CD4-positive, alpha-beta T cell (primary cell): ENCODE measurements at regions not wholly inside any gene's neighbourhood (a gene's known extent, or its start where the extent isn't known, plus 50 kb on each side); places are given as distances from the start of the nearest gene placed in this dataset.

ENCODE experiments used
- ATAC-seq: fragments of 200-7000 bp; cut with Tn5 transposase; one replicate; pipeline ENCODE4 v1.10.0; 2022; ENCODE audit warnings: mild to moderate bottlenecking; ENCODE audit not compliant: poor library complexity
- CTCF ChIA-PET: fragments of 350-600 bp; sonication (Branson Sonifier 250); formaldehyde crosslinking; loops from one replicate; lab custom pipeline; 2021; ENCODE audit warnings: antibody characterized with exemption, inconsistent platforms; lab: Charles Lee
- POLR2A ChIA-PET: fragments of 350-600 bp; sonication (Branson Sonifier 250); formaldehyde crosslinking; loops from one replicate; lab custom pipeline; 2021; ENCODE audit warnings: antibody characterized with exemption, inconsistent platforms; lab: Charles Lee
- DNase-seq, 14 experiments: peaks; one replicate each; pipeline ENCODE4 v3.0.0-alpha.2; 2013 to 2020; ENCODE audit warnings: mixed read lengths in 2 of 14
- H3K27ac ChIP-seq, 2 donors: one replicate each; pipeline versions ENCODE4 v1.5.1 to v1.7.0; 2013; ENCODE audit warnings: low read length in 2 of 2, low read depth in 1 of 2, mild to moderate bottlenecking in 1 of 2
- H3K27me3 ChIP-seq, 2 experiments: 1 replicate in 1 of 2; 2 replicates in 1 of 2; pipeline versions ENCODE4 v1.6.1 to v1.7.0; 2013; ENCODE audit warnings: low read length in 2 of 2, control low read depth in 1 of 2, mild to moderate bottlenecking in 1 of 2, moderate library complexity in 1 of 2; ENCODE audit not compliant: insufficient read depth in 2 of 2, control insufficient read depth in 1 of 2
- H3K36me3 ChIP-seq: one replicate; pipeline ENCODE4 v1.6.1; 2013; ENCODE audit warnings: low read length, control low read depth; ENCODE audit not compliant: insufficient read depth
- H3K4me1 ChIP-seq: one replicate; pipeline ENCODE4 v1.6.1; 2013; ENCODE audit warnings: low read length, control low read depth; ENCODE audit not compliant: insufficient read depth
- H3K4me3 ChIP-seq: one replicate; pipeline ENCODE4 v1.5.1; 2013; ENCODE audit warnings: mild to moderate bottlenecking, low read length, moderate library complexity
- H3K9me3 ChIP-seq, 2 experiments: 1 replicate in 1 of 2; 2 replicates in 1 of 2; pipeline versions ENCODE4 v1.6.1 to v1.7.0; 2013; ENCODE audit warnings: low read length in 2 of 2, mild to moderate bottlenecking in 2 of 2, control low read depth in 1 of 2, moderate library complexity in 1 of 2; ENCODE audit not compliant: control insufficient read depth in 1 of 2, insufficient read depth in 1 of 2
- H3K27ac Mint-ChIP-seq: one replicate; pipeline ENCODE4 v1.8.0; 2020; ENCODE audit warnings: mixed read lengths
- H3K27me3 Mint-ChIP-seq: one replicate; pipeline ENCODE4 v1.8.0; 2021; ENCODE audit warnings: mixed read lengths
- H3K36me3 Mint-ChIP-seq: one replicate; pipeline ENCODE4 v1.8.0; 2021; ENCODE audit warnings: low read depth, mixed read lengths
- H3K4me1 Mint-ChIP-seq: one replicate; pipeline ENCODE4 v1.8.0; 2021; ENCODE audit warnings: low read depth, mixed read lengths
- H3K4me3 Mint-ChIP-seq: one replicate; pipeline ENCODE4 v1.8.0; 2020; ENCODE audit warnings: mild to moderate bottlenecking, mixed read lengths
- H3K9me3 Mint-ChIP-seq: one replicate; pipeline ENCODE4 v1.8.0; 2020; ENCODE audit warnings: mixed read lengths
- CTCF ChIP-seq: fragments of 200-600 bp; IDR thresholded peaks from one replicate; pipeline ENCODE4 v1.8.0; 2022; ENCODE audit warnings: antibody characterized with exemption, mild to moderate bottlenecking
- intact Hi-C, 2 experiments: fragments of 100-400 bp; cut with DNase I in 1 of 2; cut with micrococcal nuclease in 1 of 2; formaldehyde crosslinking; loops; one replicate each; pipeline versions ENCODE4 v1.15.1 to v1.9.0; 2023 to 2025; cut with DNase I, micrococcal nuclease

DNA sequence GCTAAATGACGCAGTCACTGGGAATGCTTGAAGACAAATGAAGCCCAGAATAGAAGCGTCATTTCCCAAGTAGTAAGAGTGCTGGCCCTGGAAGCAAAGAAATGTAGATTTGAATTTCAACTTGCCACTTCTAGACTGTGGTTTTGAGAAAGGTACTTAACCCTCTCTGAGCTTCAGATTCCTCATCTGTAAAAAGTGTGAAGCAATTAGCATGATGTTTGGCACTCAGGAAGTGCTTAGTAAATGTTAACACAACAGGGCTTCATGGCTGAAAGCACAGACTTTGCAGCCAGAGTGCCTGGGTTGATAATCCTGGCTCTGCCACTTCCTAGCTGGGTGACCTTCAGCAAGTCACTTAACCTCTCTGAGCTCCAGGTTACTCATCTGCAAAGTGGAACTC is 147.4 kb upstream of the RPS6KA3 start:
- peak; percentile 30 for ATAC-seq
- TF ChIP-seq CTCF: no peak
- H3K27me3 Mint-ChIP-seq: no peaks in the 10 kb centered on the region
- intact Hi-C loops: loop anchor here in 1 of 2 experiments (10.0 kb wide), 1 partner anchor 149 kb away; the partner anchor contains the start of gene RPS6KA3
- H3K4me3 ChIP-seq: no peak overlapping the region
- H3K9me3 ChIP-seq: no peaks in the 10 kb centered on the region
- ChIA-PET CTCF (interaction anchor here (1.4 kb wide), 1 partner anchor 10 kb away, joined by 3 read pairs; no protein-coding TSS in a partner anchor), POLR2A (interaction anchor here (1.0 to 3.7 kb wide), 3 partner anchors 11 to 148 kb away, joined by 4 to 28 read pairs (median 7); partner anchors contain the start of gene RPS6KA3)
- peak in 1 of 14 experiments; percentile 11 for DNase-seq
- H3K4me3 Mint-ChIP-seq: peak overlapping the region; percentile 58
- H3K36me3 ChIP-seq: no peaks in the 10 kb centered on the region
- H3K27me3 ChIP-seq: no peaks in the 10 kb centered on the region
- H3K27ac ChIP-seq: peak overlapping the region; percentile 34 to 41
- H3K4me1 Mint-ChIP-seq: peaks cover 57% of the 10 kb centered on the region
- H3K4me1 ChIP-seq: peaks cover 48% of the 10 kb centered on the region
- peaks cover 2% of the 10 kb centered on the region for H3K9me3 Mint-ChIP-seq
- peak overlapping the region; percentile 89 for H3K27ac Mint-ChIP-seq
- H3K36me3 Mint-ChIP-seq: no peaks in the 10 kb centered on the region

- DNase-seq (peak; percentile 26 to 87 (median 50)), ATAC-seq (peak; percentile 83)
- no peaks in the 10 kb centered on the region for H3K36me3 Mint-ChIP-seq
- H3K4me3 Mint-ChIP-seq: peak overlapping the region; percentile 53
- Histone ChIP-seq H3K27ac (peak overlapping the region; percentile 41 to 58), H3K9me3 (no peaks in the 10 kb centered on the region), H3K27me3 (no peaks in the 10 kb centered on the region), H3K4me1 (peaks cover 37% of the 10 kb centered on the region), H3K4me3 (peak overlapping the region; percentile 12), H3K36me3 (no peaks in the 10 kb centered on the region)
- H3K27me3 Mint-ChIP-seq: no peaks in the 10 kb centered on the region
- peaks cover 46% of the 10 kb centered on the region for H3K4me1 Mint-ChIP-seq
- intact Hi-C loops: loop anchor here in 1 of 2 experiments (10.0 kb wide), 1 partner anchor 148 kb away; the partner anchor contains the start of gene RPS6KA3
- TF ChIP-seq CTCF: no peak
- peak overlapping the region; percentile 89 for H3K27ac Mint-ChIP-seq
- CTCF ChIA-PET: interaction anchor here (1.4 kb wide), 1 partner anchor 11 kb away, joined by 3 read pairs; no protein-coding TSS in a partner anchor
- peaks cover 2% of the 10 kb centered on the region for H3K9me3 Mint-ChIP-seq
- POLR2A ChIA-PET: interaction anchor here (0.8 to 3.7 kb wide), 5 partner anchors 9 to 272 kb away, joined by 3 to 28 read pairs (median 3); partner anchors contain the start of gene EIF1AX
Measured at GRCh38 chrX:20412871-20413486, 146.3 kb upstream of the RPS6KA3 start.

DNA sequence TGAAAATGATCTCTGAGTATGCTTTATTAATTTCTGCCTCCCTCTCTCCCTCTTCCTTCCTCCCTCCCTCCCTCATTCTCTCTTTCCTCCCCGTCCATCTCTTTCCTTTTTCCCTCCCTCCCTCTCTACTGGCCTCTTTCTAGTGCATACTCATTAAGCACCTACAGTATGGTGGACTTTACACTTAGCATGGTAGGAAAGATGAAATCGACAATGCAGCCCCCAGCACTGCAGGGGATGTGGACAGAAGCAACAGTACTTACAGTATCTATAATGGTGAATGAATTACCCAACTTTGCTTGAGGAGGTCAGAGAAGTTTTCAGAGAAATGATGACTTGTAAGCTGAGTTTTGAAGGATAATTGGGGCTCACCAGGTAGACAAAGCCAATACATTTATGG is 143.8 kb upstream of the RPS6KA3 start:
- H3K27me3 Mint-ChIP-seq: no peaks in the 10 kb centered on the region
- POLR2A ChIA-PET: no interaction called here
- peaks cover 41% of the 10 kb centered on the region for H3K4me1 Mint-ChIP-seq

More for the DNA sequence above, 143.8 kb upstream of the RPS6KA3 start:
- Mint-ChIP-seq H3K36me3 (no peaks in the 10 kb centered on the region), H3K9me3 (peaks cover 2% of the 10 kb centered on the region), H3K4me3 (no peak overlapping the region), H3K27ac (no peak overlapping the region)
- ATAC-seq: no peak
- intact Hi-C loops: loop anchor here in 1 of 2 experiments (10.0 kb wide), 1 partner anchor 146 kb away; the partner anchor contains the start of gene RPS6KA3
- Histone ChIP-seq H3K36me3 (no peaks in the 10 kb centered on the region), H3K27me3 (no peaks in the 10 kb centered on the region), H3K9me3 (no peaks in the 10 kb centered on the region), H3K4me1 (peaks cover 36% of the 10 kb centered on the region), H3K27ac (no peak overlapping the region), H3K4me3 (no peak overlapping the region)
- DNase-seq: no peak
- TF ChIP-seq CTCF: no peak
- CTCF ChIA-PET: no interaction called here
